RKO (cell line): ENCODE measurements at regions not wholly inside any gene's neighbourhood (a gene's known extent, or its start where the extent isn't known, plus 50 kb on each side); places are given as distances from the start of the nearest gene placed in this dataset.

Experiments used
- DNase-seq: peaks from one replicate; pipeline ENCODE4 v3.0.0-alpha.2; 2016; ENCODE audit warnings: low spot score

DNA sequence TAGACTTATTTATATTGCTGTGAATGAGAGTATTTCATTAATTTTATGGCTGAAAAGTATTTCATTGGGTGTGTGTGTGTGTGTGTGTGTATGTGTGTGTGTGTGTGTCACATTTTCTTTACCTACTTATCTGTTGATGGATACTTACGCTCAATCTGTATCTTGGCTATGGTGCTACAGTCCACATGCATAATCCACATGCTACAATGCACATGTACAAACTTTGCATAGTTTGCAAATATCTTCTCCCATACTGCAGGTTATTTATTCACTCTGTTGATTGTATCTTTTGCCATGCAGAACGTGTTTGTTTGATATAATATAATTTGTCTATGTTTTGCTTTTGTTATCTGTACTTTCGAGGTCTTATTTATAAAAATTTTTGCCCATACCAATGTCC, 167.8 kb downstream of the RAB28 start:
- no peak for DNase-seq

DNA sequence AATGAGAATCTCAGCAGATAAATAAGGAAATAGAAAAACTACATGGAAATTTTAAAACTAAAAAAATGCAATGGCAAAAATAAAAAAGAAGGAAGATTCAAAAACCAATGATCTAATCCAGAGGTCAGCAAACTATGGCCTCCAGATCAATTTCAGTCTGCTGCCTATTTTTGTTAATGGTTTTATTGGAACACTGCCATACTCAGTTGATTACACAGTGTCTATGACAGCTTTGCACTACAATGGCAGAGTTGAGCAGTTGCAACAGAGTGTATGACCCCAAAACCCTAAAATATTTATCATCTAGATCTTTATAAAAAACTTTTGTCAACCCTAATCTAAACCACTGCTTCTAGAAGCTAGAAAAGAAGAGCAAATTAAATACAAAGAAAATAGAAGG, 170.3 kb downstream of the RAB28 start:
- DNase-seq, result no peak

DNA sequence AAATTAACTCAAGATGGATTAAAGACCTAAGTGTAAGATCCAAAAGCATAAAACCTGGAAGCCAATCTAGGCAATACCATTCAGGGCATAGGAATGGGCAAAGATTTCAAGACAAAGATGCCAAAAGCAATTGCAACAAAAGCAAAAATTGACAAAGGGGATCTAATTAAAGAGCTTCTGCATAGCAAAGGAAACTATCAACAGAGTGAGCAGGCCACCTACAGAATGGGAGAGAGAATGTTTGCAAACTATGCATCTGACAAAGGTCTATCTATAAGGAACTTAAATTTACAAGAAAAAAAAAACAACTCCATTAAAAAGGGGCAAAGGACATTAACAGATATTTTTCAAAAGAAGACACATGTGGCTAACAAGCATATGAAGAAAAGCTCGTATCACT, 171.9 kb downstream of the RAB28 start:
- DNase-seq, result no peak

DNA sequence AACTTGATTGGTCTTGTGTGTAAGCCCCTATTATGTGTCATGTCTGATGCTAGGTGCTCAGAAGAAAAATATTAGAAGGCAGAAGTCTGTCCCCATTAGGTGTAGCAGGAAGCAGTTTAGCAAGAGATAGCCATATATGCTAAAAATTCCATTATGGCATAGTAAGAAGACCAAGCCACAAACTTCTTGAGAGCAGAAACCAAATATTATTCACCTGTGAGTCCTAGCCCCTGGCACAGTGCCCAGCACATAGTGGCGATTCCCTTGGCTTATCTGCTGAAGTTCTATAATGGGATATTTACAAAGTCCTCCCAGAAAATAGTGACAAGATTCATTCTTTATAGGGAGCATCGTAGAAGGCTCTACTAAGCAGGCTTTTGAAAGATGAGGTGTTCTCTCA, 174.4 kb downstream of the RAB28 start:
- no peak for DNase-seq

DNA sequence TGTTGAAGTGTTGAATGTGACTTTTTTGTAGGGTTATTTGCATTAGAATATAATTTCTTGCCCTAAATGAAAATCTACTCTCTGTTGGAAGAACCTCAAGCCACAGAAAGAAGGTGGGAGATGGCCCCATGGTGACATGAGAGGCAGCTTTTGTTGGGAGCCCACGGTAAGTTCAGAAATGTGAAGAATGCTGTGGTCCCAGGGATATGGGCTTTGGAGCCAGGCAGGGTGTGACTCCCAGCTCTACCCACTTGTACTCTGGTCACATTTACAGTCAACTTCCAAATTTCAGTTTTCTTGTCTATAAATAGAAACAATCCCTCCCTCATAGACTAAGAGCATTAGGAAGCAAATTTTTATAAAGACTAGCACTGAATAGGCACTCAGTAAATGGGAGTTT, 177.8 kb downstream of the RAB28 start:
- no peak for DNase-seq

DNA sequence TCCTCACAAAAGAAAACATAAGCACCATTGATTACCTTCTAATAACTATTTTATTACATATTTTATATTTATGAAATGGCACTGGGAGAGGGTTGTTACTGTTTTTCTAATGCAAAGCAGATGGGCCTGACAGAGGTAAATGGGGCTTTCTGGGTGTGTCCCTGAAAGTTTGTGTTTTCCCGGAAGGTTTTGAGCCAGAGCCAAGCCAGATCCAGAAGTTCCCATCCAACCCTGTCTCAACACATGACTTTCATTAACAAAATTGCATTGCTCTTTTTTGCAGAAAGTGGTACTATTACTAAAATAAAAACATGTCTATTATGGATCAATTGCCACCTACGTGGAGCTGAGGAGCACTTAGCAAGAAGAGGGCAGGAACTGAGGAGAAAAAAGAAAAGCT, 181.3 kb downstream of the RAB28 start:
- no peak for DNase-seq

DNA sequence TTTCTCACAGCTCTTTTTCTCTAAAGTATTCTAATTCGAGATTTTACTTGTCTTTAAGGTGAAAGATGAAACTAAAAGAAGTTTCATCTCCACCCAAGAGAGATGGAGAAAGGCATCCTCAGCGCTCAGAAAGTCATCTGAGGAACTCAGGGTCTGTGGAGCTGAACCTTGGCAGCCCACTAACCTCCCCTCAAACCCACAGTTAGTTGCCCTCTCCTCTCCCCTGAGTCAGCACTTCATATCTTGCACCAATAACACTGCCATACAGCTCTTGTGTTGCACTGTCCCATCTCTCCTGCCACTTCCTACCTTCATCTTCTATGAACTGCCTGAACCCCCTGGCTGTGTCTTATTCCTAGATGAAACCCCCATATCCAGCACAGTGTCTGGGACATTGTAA, 184.8 kb downstream of the RAB28 start:
- no peak for DNase-seq

DNA sequence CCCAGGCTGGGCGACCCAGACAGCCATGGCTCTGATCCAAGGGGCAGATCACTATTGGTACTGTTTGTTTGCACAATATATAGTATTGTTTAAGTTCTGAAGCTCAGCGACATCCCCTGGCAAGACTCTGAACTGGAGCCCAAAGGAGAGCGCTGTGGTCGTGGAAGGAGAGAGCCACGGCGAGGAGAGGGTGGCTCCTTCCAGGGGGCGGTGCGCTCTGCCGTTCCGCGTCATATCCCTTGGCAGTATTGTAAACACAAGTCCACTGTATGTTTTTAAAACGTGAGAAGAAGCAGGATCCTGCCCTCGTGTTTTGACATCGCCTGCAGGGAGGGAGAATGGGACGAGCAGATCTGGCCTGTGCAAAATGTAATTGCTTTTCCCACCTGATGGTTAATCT, 185.5 kb downstream of the RAB28 start:
- DNase-seq, result no peak

DNA sequence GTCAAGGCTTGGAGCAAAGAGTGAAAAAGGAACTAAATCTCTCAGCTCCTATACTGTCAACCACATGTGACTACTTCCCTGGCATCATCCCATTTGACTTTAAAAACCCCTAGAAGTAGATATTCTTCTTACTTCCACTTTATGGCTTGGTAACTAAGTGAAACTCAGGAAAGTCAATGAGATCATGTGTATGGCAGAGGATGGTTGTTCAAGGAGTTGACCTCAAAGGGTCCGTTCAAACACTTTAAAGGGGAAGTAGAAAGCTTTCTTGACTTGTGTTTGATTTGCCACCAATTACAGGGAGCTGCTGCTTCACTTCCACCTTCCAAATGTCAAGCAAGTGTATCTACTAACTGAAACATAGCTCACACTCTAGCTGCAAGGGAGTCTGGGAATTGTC, 187.2 kb downstream of the RAB28 start:
- no peak for DNase-seq

DNA sequence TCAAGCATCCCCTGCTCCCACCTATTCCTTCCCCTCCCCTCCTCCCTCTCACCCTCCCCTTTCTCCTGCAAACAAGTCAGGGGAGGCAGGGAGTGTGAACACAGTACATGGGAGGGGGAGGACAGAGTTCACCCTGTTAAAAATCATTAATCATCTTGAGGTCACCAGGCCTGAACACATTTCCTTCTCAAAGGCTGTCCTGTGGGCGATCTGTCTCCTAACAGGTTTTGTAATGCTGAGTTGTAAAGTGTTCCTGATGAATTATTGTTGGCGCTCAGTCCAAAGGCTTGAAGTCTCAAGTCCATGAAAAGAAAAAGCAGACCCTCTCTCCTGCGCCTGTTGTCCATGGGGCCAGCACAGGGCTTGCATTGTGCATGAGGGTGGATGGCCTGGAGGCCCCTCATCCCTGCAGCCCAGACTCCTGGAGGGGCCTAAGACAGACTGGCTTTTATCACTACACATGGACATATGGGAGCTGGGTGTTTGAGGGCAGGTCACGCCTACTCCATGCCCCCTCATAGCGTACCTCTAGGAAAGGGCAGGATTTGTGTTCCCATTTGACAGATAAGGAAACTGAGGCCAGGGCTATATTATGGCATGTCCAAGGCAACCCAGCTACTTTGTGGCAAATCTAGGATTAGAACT, 189.1 kb downstream of the RAB28 start:
- DNase-seq, result no peak

DNA sequence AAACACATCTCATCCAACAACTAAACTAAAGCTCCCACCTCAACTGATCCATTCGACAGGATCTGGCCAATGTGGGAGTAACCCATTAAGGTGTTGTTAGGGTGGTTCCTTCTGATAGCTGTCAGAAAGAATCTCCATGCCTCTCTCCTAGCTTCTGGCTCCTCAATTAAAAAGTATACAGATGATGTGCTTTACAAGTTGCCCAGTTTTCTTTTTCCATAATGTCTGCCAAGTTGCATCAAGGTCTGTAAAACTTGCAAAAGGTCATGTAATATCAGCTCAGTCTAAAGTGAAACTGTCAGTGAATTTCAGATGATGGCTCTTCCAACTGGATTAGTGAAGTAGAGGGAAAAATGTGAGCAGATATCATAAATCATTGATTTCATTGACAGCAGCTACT, 191.8 kb downstream of the RAB28 start:
- no peak for DNase-seq

DNA sequence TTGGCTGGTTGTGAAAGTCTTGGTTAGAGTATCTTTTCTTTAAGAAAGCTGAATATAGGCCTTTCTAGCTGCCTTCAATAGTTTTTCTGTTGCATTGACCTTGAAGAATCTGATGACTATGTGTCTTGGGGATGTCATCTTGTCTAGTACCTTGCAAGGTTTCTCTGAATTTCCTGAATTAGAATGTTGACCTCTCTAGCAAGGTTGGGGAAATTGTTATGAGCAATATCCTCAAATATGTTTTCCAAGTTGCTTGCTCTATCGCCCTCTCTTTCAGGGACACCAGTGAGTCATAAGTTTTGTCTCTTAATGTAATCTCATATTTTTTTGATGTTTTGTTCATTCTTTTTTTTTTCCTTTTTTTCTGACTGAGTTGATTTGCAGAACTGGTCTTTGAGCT, 194.7 kb downstream of the RAB28 start:
- DNase-seq, result no peak

DNA sequence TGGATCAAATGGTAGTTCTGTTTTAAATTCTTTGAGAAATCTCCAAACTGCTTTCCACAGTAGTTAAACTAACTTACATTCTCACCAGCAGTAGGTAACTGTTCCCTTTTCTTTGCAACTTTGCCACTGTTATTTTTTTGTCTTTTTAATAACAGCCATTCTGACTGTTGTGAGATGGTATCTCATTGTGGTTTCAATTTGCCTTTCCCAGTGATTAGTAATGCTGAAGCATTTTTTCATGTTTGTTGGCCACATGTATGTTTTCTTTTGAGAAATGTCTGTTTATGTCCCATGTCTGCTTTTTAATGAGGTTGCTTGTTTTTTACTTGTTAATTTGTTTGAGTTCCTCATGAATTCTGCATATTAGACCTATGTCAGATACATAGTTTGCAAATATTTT, 198.8 kb downstream of the RAB28 start:
- DNase-seq, result no peak

DNA sequence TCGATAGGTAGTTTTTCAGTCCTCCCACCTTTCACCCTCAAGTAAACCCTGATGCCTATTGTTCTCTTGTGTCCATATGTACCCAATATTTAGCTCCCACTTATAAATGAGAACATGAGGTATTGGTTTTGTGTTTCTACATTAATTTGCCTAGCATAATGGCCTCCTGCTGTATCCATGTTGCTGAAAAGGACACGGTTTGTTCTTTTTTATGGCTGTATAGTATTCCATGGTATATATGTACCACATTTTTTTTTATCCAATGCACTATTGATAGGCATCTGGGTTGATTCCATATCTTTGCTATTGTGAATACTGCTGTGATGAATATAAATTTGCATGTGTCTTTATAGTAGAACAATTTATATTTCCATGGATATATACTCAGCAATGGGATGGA, 199.2 kb downstream of the RAB28 start:
- no peak for DNase-seq

DNA sequence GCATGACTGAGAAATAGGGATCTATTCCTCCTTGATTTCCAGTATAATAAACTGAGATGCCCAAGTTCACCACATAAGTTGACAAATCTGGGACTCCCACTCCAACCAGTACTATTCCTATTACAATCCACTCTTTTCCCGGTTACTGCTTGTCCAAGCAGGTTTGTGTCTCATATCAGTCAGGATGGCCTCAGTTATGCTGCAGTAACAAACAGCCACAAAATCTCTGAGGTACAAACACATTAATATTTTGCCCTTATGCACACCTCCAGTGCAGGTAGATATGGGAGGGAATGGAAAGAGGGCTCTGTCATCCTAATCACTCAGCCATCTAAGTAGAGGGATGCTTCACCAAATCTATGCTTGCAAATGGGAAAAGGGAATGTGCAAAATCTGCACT, 207.8 kb downstream of the RAB28 start:
- DNase-seq, result no peak

DNA sequence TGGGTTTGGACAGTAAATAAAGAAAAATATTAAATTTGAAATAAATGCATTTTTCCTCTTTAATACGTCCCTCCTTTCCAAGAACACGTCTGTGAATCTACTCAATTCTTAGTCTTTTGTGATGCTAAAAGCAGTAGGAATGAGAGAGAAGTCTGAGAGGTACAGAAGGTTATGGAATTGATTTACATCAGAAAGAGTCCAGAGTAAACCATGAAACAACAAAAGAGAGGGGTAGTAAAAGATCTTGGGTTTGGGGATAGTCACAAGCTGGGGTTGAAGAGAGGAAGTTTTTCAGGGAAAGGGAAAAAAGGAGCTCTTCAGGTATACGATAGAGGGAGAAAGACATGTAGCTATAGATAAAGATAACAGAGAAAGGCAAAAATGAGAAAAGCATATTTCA, 215.4 kb downstream of the RAB28 start:
- DNase-seq, result no peak

DNA sequence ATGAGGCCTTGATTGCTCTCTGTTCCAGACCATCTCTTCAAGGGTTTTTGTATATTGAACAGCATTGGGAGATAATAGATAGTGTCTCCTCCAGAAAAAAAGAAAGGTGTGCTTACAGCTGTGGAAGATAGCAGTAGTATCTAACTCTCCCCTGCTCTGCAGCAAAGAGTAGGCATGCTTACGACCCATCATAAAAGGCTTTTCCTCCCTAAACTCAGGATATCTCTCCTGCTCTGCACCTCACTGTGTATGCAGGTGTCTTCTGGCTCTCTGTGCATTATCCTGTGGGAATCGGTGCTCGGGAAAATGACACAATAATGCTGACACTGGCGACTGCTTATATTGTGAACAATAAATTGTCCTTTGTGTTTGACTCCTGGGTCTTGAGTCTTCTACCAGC, 216.0 kb downstream of the RAB28 start:
- no peak for DNase-seq

DNA sequence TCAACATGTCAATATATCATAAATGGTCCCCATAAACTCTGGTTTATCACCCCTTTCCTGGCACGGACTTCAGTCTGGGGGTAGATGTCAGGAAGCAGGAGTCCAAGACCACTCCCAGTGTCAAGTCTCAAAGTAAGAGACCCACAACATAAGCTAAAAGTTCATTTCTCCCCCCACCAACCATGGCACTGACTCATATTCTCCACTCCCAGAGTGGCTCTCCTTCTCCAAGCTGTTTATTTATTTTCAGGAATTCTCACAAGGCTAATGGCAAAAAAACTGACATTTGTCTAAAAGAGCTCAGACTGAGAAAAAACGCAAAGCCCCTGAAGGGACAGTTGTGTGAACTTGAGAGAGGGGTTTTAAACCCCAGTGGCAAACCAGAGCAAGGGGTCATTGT, 217.0 kb downstream of the RAB28 start:
- DNase-seq, result no peak

DNA sequence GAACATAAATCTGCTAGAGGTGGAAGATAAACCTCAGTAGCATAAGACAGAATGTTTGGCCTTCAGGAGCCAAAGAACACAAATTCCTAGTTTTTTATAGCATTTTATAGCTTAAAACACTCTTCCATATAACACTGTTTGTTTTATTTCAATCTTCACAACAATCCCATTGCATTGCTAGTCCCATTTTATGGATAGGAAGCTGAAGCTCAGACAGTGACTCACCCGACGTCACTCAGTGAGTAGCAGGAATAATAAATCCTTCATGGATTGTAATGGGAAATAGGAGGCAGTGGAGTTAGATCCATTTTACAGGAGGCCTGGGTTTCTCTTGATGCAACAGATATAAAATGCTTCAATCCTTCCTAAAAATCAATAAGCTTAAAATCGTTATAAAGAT, 217.5 kb downstream of the RAB28 start:
- no peak for DNase-seq

DNA sequence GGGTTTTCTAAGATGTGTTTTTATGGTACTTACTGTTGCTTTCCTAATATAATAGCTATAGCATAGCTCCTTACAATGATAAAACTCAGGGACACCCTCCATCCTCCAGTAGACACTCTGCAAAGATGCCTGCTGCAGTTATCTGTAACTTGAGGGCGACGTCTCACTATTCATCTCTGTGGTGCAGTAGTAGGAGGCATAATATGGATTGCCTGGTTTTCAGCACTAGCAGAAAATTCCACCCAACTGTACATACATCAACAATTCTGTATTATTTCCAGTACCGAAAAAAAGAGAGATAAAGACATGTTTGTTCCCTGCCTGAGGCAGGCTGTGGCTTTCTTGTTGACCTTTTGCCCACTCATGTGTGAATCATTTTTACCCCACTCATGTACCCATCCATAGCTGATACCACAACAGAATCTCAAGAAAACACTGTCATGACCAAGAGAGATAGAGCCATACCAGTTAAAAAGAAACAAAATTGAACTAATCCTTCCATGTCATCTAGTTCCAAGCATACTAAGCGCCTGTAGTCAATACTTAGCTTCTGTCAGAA, 220.1 kb downstream of the RAB28 start:
- no peak for DNase-seq

DNA sequence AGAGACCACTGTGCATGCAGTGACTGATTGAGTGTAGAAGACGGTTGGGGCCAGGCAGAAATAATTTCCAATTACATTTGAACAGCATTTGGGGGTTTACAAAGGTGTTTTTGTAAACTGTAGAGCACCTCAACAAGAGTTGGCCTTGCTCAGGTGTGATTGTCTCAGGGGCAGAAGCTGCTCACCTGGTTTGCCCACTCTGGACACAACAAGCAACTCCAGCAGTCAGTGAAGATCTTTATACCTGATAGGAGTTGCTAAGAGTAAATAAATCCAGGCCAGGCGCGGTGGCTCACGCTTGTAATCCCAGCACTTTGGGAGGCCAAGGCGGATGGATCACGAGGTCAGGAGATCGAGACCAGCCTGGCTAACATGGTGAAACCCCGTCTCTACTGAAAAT, 221.3 kb downstream of the RAB28 start:
- DNase-seq, result no peak

DNA sequence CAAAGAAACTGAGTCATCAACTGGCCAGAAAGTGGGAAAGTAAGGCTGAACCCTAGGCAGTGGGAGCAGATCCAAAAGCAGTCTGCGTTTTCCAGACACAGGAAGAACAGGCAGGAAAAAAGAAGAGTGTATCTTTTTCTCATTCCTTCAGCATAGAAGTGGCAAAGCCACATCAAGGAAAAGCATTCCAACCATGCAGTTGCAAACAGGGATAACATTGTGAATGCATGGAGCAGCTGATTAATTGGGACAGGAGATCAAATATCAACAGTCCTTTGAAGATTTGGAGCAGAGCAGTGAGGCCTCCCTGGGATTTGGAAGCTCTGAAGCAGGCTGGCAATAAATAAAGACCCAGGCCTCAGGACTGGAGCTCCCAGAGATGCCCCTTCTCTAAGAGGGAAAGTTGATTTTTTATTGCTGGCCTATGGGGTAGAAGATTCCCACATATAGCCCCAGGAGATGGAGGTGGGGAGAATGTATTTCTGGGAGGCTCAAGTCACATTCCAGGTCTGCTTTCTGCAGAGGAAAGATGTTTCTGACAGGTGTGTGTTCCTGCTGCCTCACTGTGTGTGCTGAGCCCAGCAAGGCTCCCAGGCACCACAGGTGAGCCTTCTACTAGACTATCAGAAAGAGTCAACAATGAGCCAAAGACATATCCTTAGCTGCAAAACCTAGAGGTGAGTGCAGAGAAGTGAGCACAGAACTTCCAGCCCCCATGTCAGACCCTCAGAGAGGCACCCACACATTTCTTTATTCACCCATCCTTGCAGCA, 222.5 kb downstream of the RAB28 start:
- no peak for DNase-seq

DNA sequence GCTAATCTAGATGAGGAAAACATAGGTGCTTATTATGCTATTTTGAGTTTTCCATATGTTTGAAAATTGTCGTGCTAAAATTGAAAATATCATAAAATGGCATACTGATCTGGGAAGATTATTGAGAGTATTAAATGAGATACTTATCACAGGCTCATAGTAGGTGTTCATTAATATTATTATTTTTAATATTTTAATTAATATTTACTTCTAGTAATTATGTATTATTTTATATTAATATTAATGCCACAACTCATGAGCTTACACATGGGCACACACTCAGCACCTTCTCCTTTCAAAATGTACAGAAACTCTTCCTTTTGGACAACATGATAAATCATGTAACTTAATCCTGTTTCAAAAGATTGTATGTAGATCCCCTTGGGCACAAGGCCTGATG, 223.6 kb downstream of the RAB28 start:
- no peak for DNase-seq

DNA sequence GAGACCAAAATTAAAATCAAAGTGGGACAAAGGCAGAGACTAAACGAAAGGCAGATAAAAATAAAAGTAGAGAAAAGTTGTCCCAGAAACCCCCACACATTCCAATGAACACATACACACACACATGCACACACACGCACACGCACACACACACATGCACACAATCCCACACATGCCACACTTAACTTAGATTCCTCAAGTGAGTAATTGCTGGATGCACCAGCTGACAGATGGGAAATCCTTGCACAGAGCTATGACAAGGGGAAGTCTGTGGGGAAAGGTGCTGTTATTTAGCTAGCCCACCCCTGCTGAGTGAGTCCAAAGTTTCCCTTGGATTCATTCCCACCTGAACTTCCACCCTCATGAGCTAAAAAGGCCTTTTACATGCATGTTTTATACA, 233.9 kb downstream of the RAB28 start:
- no peak for DNase-seq
